HG02763 (cell line): ENCODE measurements at regions not wholly inside any gene's neighbourhood (a gene's known extent, or its start where the extent isn't known, plus 50 kb on each side); places are given as distances from the start of the nearest gene placed in this dataset.

Experiments used
- ATAC-seq: cut with Tn5 transposase; IDR thresholded peaks from one replicate; pipeline ENCODE4 v1.9.1; 2021; ENCODE audit warnings: mild to moderate bottlenecking, moderate library complexity; ENCODE audit not compliant: unreplicated experiment

DNA sequence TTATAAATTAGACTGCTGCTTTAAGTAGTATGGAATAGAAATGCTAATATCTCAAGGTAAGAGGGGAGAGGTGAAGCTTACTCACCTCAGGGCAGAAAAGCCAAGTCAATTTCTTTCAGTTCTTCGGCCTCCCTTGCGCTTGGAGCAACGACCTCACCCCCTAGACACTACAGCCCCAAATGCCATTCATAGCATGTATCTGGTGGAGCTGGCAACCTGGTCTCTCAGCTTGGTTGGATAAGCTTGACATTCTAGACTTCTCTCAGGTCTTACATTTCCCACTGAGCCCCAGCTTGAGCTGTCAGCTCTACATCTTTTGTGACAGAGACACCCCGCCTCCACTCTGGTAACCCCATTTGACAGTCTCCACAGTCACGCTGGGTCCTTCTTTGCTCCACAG is 154.9 kb downstream of the ZNF608 start:
- no peak for ATAC-seq

DNA sequence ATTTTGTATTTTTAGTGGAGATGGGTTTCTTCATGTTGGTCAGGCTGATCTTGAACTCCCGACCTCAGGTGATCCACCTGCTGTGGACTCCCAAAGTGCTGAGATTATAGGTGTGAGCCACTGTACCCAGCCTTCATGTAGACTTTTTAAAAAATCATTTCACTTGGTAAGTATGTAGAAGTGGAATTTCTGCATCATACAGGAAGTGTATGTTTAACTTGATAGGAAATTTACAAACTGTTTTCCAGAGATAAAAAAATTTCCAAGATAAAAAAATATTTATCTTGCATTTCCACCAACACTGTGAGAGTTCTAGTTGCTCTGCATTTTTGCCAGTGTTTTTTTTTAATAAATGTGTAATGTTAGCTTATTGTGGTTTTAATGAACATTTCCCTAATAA is 155.8 kb downstream of the ZNF608 start:
- ATAC-seq: no peak

GRCh38 chr5:124587280-124587679 is 159.2 kb downstream of the ZNF608 start:
- no peak for ATAC-seq

- ATAC-seq: no peak
These were observed 161.3 kb downstream of the ZNF608 start for GRCh38 chr5:124584991-124585715.

DNA sequence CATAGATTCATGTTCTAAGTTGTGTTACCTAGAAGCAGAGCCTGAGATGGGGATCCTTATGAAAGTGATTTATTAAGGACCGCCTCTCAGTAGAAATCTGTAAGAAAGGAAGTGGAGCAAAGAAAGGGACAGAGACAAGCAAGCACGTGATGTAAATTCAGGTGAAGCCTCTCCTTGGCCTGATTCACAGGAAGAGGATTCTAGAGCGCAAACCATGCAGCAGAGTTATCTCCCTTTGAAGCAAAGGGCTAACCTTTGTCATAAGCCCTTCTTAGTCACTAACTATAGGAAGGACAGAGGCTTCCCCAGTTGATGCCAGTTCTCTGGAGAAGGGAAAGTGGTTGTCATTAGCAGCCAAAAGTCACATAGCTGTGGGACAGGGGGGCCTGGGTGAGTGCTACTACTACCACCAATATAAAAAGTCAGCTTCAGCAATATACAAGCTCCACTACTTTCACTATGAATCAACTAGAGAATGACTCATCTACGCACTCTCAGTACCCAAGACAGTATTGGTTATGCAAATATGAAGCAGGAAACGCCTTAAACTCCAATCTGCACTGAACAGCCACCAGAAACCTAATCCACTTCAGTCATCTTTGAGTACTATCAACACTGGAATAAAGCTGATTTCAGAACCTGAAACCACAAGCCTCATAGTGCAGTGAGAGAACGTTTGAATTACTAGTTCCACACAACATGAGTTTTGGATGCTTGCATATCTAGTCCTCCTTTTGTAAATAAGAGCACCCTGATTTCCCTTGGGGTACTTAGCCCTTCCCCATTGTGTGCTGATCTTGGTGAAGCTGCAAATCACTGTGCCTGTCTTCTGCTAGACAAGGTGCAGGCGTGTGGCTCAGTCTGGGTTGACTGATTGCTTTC is 162.7 kb downstream of the ZNF608 start:
- peak; percentile 99 for ATAC-seq

GRCh38 chr5:124582561-124582840 is 163.9 kb downstream of the ZNF608 start:
- no peak for ATAC-seq

DNA sequence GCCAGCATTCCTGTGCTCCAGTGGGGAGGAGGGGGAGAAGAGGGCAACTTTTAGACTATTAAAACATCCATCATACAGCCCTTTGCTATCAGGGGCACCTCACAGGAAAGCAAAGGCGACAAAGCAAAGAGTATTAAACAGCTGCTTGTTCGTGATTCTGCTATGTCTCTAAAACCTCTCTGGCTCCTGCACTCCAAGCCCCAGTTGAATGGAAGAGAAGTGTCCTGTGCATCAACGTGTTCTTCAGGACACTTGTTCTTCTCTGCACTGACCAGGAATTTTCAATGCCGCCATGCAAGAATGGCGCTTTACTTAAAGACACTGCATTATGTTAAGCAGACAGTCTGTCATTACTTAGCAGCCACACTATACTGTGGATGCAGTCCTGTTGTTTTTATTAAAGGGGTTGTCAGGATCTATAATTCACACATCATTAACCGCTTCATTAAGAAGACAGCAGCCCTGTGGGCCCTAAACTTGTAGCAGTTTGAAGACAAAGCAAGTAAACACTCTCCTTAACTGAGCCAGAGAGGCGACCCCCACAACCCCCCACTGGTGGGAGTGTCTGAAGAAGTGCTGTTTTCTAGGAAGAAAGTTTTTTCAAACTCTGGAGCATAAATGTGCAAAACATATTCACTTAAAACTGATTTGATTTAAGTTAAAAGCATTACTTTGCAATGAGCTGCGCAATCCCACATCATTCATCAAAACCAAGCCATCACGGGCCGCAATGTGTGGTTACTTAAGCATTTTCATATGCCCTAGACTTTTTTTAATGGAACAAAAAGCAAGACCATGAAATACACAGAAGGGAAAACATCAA is 164.5 kb downstream of the ZNF608 start:
- ATAC-seq: no peak

- ATAC-seq: no peak
These were observed 165.3 kb downstream of the ZNF608 start for GRCh38 chr5:124580925-124581737.

GRCh38 chr5:124580512-124580911 is 165.9 kb downstream of the ZNF608 start:
- ATAC-seq: no peak

DNA sequence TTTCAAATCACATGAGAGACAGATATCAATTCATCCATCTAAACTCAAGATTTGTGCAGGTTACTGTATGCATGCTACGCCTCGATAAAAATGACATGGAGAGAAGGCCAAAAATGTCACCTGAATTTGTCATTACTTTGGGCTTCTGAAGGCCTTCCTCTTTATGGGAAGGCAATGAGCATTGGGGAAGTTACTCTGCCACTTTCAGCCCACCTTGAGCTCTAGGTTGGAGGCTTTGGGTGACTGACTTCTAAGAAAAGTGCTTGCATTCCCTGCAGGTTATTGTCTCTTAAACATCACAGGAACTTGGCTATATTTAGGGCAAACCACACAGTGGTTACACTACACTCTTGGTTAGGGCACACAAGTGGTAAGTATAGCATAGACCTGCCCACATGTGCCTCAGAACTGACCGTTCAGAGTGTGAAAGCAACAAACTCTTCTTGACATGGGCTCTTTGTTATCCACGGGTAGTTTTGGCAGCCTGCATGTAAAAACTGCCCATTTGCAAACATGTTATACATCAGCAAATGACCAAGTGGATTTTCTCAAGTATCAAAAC is 169.5 kb downstream of the ZNF608 start:
- peak; percentile 85 for ATAC-seq

DNA sequence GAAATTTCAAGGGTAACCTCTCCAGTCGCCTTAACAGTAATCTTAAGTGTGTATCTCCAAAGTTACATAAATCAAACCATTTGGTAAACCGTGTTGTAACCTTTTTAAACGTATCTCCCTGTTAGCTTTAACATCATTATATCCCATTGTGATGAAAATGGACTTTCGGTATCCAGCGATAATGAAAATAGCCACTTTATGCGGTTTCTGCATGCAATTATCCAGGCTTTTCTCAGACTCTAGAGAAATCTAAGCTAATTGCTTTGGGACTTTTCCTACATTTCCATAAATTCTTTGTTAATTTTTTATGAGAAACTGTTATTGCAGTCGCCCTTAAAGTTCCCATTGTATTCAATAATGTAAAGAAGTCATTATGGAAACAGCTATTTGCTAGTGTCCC is 170.7 kb downstream of the ZNF608 start:
- ATAC-seq: no peak

DNA sequence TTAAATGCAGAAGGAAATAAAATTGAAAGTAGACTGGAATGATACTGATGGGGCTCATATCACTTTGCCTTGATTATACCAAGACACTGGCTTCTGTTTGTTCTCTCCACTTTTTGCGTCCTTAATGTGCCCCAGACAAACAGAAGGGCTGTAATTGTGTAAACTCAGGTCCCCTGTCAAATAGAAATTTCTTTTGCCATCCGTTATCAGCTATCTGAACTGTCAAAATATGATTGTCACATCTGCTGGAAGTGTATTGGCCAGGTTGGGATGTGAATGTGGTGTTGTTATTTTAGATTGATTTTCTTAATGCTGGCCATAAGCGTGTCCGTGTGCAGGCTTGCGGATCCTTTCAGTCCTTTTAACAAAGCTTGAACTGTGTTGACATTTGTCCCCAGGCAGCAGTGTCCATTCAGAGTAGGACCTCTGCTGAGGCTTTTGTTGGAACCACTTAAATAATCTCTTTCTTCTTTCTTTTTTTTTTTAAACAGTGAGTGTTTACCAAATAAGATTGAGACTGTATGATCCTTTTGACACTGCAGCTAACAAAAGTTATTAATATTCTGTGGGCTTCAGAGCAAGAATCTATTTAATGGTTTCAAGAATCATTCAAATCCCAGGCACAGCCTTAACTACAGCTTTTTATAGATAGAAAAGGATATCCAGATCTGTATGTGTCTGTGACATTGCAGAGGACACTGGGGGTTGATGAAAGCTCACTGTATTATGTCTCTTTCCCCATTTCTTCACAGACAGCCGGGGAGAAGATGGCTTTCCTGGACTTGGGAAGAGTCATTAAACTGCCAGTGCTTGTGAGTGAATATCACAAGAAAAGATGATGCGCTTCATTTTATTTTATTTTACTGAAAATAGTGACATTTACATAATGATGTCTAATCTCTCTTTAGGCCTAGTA is 171.7 kb downstream of the ZNF608 start:
- no peak for ATAC-seq

GRCh38 chr5:124572971-124573370 is 173.5 kb downstream of the ZNF608 start:
- ATAC-seq: no peak

- no peak for ATAC-seq
These were observed 176.0 kb downstream of the ZNF608 start for GRCh38 chr5:124570285-124571035.

GRCh38 chr5:124566875-124567450 is 179.5 kb downstream of the ZNF608 start:
- no peak for ATAC-seq

GRCh38 chr5:124561451-124561850 is 185.0 kb downstream of the ZNF608 start:
- ATAC-seq: no peak

GRCh38 chr5:124560370-124560769 is 186.1 kb downstream of the ZNF608 start:
- no peak for ATAC-seq

DNA sequence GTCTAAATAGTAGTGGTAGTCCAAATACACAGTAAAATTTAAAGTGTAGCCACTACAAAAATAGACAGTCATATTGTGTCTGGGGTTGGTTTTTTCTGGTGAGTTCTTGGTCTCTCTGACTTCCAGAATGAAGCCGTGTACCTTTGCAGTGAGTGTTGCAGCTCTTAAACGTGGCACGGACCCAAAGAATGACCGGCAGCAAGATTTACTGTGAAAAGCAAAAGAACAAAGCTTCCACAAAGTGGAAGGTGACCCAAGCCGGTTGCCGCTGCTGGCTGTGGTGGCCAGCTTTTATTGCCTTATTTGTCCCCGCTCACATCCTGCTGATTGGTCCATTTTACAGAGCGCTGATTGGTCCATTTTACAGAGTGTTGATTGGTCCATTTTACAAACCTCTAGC is 188.7 kb downstream of the ZNF608 start:
- ATAC-seq: no peak
